WTC11 (cell line): ENCODE measurements at regions not wholly inside any gene's neighbourhood (a gene's known extent, or its start where the extent isn't known, plus 50 kb on each side); places are given as distances from the start of the nearest gene placed in this dataset.

Experiments
- ATF2 ChIP-seq: sonication (generic); formaldehyde crosslinking; IDR thresholded peaks from 2 replicates; pipeline ENCODE4 v1.8.1; 2022; ENCODE audit warnings: low read depth, missing genetic modification reagents, borderline replicate concordance
- CTCF ChIP-seq: fragments of 200-600 bp; IDR thresholded peaks from 2 replicates; pipeline ENCODE4 v1.8.0; 2022; ENCODE audit warnings: antibody characterized with exemption
- E2F5 ChIP-seq: sonication (generic); formaldehyde crosslinking; IDR thresholded peaks from 2 replicates; pipeline ENCODE4 v1.8.1; 2022; ENCODE audit warnings: mild to moderate bottlenecking, moderate library complexity, missing genetic modification reagents
- ELF4 ChIP-seq: sonication (generic); formaldehyde crosslinking; IDR thresholded peaks from 2 replicates; pipeline ENCODE4 v1.8.1; 2022; ENCODE audit warnings: low read depth, mild to moderate bottlenecking, moderate library complexity, missing genetic modification reagents
- ERG ChIP-seq: fragments of 250-450 bp; sonication (Bioruptor Pico); IDR thresholded peaks from 2 replicates; pipeline ENCODE4 v1.8.0; 2021; ENCODE audit warnings: mild to moderate bottlenecking
- GABPB1 ChIP-seq: sonication (generic); formaldehyde crosslinking; IDR thresholded peaks from 2 replicates; pipeline ENCODE4 v1.8.1; 2023; ENCODE audit warnings: mild to moderate bottlenecking, missing genetic modification reagents
- MAX ChIP-seq: sonication (generic); formaldehyde crosslinking; IDR thresholded peaks from 2 replicates; pipeline ENCODE4 v1.8.0; 2022; ENCODE audit warnings: mild to moderate bottlenecking, missing genetic modification reagents
- MLX ChIP-seq: sonication (generic); formaldehyde crosslinking; IDR thresholded peaks from 2 replicates; pipeline ENCODE4 v1.8.1; 2023; ENCODE audit warnings: mild to moderate bottlenecking, missing genetic modification reagents, moderate library complexity
- SP1 ChIP-seq: sonication (generic); formaldehyde crosslinking; conservative IDR thresholded peaks from 2 replicates; pipeline ENCODE4 v1.8.1; 2022; ENCODE audit warnings: missing genetic modification reagents
- ZBTB21 ChIP-seq: sonication (generic); formaldehyde crosslinking; IDR thresholded peaks from 2 replicates; pipeline ENCODE4 v1.8.1; 2023; ENCODE audit warnings: mild to moderate bottlenecking, missing genetic modification reagents, borderline replicate concordance

- TF ChIP-seq ZBTB21 (CRISPR knock-in tag) (no peak), ATF2 (CRISPR knock-in tag) (no peak), CTCF (no peak), MLX (CRISPR knock-in tag) (no peak), ERG (no peak), SP1 (no peak), ELF4 (CRISPR knock-in tag) (no peak), GABPB1 (no peak), MAX (CRISPR knock-in tag) (no peak), E2F5 (CRISPR knock-in tag) (no peak)
Observed at GRCh38 chr13:109989155-109989554, 202.8 kb upstream of the IRS2 start.
